ENCODE measurements at regions not wholly inside any gene's neighbourhood (a gene's known extent, or its start where the extent isn't known, plus 50 kb on each side); places are given as distances from the start of the nearest gene placed in this dataset.

DNA sequence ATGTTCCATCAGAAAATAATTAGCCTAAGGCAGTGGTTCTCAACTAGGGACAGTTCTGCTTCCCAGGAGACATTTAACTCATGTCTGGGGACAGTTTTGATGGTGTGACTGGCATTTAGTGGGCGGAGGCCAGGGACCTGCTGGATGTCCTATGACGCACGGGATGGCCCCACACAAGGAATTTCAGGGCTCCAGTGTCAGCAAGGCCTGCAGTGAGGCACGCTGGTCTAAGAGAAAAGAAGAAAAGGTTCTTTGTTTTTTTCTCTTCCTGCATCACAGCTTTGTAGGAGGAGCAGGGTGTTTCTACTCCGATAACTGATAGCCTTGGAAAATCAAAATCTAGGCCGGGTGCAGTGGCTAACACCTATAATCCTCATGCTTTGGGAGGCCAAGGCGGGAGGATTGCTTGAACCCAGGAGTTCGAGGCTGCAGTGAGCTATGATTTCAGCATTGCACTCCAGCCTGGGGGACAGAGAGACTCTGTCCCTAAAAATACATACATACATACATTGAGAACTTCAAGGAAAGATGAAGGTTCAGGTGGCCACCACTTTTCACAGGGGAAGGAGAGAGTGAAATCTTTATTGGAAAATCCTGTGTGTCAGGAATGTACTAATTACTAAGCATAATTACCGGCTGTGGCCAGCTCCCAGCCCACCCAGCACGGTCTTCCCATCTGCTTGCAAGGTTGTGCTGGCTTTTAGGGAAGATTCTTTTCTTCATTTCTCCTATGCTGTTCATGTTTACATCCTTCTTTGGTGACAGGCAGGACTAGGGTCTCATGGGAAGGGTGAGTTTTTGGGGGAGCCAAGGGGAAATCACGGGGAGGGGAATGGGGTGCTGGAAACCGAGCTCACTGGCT is 150.4 kb downstream of the ACTR3B start:
- TF ChIP-seq EZH2phosphoT487 (IDR thresholded peaks at IDR 0.05; ENCODE audit: insufficient read depth, low read depth) = no peak
- no peak for TF ChIP-seq EZH2 (IDR thresholded peaks at IDR 0.05; ENCODE audit: insufficient read depth, poor library complexity, severe bottlenecking)
